HG02588 (cell line): ENCODE measurements at regions not wholly inside any gene's neighbourhood (a gene's known extent, or its start where the extent isn't known, plus 50 kb on each side); places are given as distances from the start of the nearest gene placed in this dataset.

Experiments used
- ATAC-seq: cut with Tn5 transposase; IDR thresholded peaks from one replicate; pipeline ENCODE4 v1.9.1; 2021; ENCODE audit warnings: mild to moderate bottlenecking, moderate library complexity; ENCODE audit not compliant: unreplicated experiment

GRCh38 chr11:128125723-128126122 lies 461.6 kb downstream of the ETS1 start:
- no peak for ATAC-seq

DNA sequence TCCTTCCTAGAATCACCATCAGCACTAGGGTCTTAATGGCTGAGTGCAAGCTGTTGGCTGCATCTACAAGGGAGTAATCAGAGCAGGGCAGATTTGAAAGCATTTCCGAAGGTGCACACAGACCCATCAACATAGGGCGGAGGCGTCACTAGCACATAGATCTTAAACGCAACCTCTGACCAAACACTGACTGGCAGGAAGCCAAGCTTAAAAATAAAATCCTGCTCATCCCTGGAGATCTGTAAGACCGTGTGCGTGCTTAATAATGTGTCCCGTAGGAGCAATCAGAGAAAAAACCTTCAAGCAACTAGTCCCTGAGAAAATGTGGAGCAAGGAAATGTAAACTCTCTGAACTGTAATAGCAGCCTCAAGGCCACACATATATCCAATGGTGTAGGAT lies 470.5 kb downstream of the ETS1 start:
- no peak for ATAC-seq

GRCh38 chr11:128116447-128116846 lies 470.9 kb downstream of the ETS1 start:
- ATAC-seq = no peak

DNA sequence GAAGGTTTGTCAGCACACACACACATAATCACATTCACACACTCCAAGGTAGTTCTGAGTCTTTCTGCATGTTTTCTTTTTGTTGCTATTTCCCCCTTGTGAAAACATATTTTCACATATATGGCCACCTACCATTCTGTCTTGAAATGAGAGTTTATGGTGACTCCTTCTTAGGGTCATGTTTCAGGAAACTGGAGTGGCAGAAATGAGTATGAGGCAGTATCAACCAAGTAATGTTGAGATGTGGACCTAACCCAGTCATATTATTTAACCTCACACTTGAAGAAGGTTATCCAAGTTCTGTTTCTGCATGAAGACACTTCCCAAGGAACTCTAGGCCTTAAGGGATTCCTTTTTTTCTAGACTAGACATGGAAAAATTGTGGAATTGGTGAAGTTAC lies 481.4 kb downstream of the ETS1 start:
- no peak for ATAC-seq

GRCh38 chr11:128105511-128105910 lies 481.8 kb downstream of the ETS1 start:
- no peak for ATAC-seq

GRCh38 chr11:128103278-128103873 lies 484.0 kb downstream of the ETS1 start:
- no peak for ATAC-seq

GRCh38 chr11:128098781-128099180 lies 488.6 kb downstream of the ETS1 start:
- no peak for ATAC-seq

GRCh38 chr11:128095466-128095981 lies 491.8 kb downstream of the ETS1 start:
- no peak for ATAC-seq

DNA sequence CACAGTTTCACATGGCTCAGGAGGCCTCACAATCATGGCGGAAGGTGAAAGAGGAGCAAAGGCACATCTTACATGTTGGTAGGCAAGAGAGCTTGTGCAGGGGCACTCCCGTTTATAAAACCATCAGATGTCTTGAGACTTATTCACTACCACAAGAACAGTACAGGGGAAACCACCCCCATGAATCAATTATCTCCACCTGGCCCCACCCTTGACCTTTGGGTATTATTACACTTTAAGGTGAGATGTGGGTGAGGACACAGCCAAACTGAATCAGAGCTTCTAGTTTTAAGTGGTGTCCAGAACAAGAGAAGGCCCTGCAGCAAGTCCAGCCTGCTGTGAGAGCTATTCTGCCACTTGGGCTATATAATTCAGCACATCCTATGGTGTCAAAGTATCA lies 493.7 kb downstream of the ETS1 start:
- ATAC-seq = no peak

GRCh38 chr11:128089962-128090361 lies 497.4 kb downstream of the ETS1 start:
- no peak for ATAC-seq

DNA sequence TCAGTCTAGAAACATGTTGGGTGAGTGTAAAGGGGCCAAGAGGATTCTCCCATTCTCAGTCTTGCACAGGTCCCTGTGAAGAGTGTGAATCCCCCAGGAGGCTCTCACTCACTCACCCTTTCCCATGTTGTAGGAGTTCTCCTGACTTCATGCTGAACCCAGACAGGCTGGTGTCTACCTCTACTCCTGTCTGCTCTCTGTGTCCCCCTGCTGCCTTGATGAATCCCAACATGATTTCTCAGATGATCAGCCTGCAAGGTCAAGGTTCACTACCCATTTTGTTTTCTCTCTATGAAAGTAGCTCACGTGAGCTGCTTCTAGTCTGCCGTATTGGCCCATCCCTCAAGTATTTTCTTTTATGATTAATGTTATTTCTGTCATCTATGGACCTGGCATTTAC lies 500.6 kb downstream of the ETS1 start:
- no peak for ATAC-seq

DNA sequence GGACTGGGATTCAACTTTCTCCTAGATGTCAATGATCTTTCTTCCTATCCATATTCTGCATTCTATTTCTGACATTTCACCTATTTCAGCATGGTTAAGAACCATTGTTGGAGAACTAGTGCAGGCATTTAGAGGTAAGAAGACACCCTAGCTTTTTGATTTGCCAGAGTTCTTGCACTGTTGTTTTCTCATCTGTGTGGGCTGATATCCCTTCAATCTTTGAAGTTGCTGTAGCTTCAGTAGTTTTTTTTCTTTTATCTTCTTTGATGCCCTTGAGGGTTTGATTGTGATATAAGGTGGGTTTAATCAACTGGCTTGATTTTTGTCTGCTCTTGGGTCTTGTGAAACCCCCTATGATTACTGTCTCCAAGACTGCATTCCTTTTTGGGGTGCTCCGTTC lies 502.1 kb downstream of the ETS1 start:
- ATAC-seq = no peak

- ATAC-seq = no peak
Measured at GRCh38 chr11:128082574-128082973, 504.8 kb downstream of the ETS1 start.

- ATAC-seq = no peak
Measured at GRCh38 chr11:128069665-128070064, 517.7 kb downstream of the ETS1 start.

GRCh38 chr11:128067780-128068179 lies 519.6 kb downstream of the ETS1 start:
- ATAC-seq = no peak

DNA sequence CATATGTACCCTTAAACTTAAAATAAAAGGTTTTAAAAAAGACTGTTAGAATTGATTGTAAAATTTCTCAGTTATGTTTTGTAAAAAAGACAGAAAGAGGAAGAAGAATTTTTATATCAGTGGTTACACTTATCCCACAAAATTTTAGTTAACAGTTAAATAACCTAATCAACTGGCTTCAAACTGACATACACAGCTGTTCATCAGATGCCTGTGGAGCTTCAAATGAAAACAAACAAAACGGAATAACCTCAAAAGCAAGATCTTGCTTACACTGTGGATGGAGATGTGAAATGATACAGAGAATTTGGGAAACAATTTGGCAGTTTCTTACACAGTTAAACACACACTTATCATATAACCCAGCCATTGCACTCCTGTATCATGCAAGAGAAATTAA lies 521.0 kb downstream of the ETS1 start:
- ATAC-seq = no peak

GRCh38 chr11:128061281-128061871 lies 526.0 kb downstream of the ETS1 start:
- ATAC-seq = no peak

DNA sequence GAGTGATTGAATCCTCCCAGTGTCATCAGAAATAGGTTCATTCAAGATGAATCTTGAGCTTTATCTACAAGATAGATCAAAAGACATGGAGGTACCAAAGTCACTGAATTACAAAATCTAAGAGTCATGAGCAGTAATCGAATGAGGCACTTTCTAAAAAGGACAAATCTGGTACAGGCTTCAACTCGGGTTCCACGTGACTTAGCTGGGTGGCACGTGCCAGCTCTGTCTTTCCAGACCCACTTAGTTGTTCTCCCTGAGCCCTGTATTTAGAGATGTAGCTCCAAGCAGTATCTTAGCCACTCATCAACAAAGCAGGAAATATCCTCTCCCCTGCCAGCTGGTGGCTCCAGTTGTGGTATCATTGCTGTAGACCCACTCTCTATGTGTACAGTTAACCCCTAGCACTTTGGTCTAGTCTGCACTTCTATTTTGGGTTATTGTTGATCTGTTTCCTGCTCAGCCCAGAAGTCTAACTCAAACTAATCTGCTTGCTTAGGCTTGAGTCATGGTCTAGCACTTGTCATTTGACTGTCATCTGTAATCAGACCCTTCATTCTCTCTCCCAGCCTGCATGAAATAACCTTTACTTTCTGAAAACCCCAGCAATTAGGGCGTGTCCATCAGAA lies 528.7 kb downstream of the ETS1 start:
- ATAC-seq = no peak

DNA sequence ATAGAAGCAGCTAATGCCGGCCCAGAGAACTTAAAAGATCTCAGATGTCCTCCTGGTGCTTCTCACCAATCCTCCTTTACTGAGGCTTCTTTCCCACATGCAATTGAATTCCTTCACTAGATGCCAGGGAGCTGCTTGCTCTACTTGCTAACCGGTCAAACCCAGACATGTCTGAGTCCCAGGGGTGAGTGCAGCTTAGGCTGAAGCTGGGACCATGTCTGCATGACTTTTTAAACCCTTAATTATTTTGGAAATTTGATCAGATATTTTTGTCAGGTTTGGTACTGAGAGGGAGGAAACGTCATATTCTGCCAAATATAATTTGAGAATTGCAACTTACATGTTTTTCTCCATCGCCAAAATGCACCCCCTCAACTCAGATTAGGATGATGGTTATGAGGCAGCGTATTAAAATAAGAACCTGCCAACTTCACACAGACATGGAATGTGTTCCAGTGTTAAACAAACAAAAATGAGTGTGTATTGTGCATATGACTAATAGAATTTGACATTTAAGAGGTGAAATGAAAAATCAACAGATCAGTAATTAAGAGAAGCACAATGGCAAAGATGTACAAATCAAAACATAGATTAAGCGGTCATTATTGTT lies 529.5 kb downstream of the ETS1 start:
- ATAC-seq = no peak

DNA sequence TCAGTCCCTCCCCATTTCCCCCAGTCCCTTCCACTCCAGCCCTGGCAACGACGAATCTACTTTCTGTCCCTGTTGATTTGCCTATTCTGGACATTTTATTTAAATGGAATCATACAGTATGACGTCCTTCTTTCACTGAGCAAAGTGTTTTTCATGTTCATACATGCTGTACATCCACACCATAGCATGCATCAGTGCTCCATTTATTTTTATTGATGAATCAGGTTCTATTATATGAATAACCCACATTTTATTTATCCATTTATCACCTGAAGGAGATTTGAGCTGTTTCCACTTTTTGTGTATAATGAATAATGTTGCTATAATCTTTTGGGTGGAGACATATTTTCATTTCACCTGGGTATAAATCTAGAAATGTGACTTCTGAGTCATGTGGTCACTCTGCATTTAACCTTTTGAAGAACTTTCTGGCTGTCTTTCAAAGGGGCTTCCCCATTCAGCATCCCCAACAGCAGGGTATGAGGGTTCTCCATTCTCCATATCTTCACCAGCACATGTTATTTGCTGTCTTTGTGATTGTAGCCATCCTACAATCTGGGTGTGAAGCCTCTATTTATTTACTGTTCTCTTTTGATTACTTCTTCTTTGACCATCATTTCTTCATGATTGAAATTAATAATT lies 531.7 kb downstream of the ETS1 start:
- ATAC-seq = no peak
